Mammary epithelial cell (primary cell): ENCODE measurements at regions not wholly inside any gene's neighbourhood (a gene's known extent, or its start where the extent isn't known, plus 50 kb on each side); places are given as distances from the start of the nearest gene placed in this dataset.

ENCODE experiments used
- EZH2 ChIP-seq: IDR thresholded peaks from 2 replicates; pipeline ENCODE4 v1.6.1; 2012; ENCODE audit warnings: low read length, inconsistent platforms, borderline replicate concordance
- TF ChIP-seq, protein P1 (sequence below), 2 donors: IDR thresholded peaks in 1 of 2; conservative IDR thresholded peaks in 1 of 2; 2 replicates each; pipeline ENCODE4 v1.5.1; 2011 to 2012; ENCODE audit warnings: inconsistent platforms in 2 of 2, low read length in 2 of 2, mild to moderate bottlenecking in 2 of 2, control low read depth in 1 of 2, low read depth in 1 of 2; ENCODE audit not compliant: insufficient read depth in 1 of 2; ENCODE audit errors: extremely low read depth in 1 of 2

DNA sequence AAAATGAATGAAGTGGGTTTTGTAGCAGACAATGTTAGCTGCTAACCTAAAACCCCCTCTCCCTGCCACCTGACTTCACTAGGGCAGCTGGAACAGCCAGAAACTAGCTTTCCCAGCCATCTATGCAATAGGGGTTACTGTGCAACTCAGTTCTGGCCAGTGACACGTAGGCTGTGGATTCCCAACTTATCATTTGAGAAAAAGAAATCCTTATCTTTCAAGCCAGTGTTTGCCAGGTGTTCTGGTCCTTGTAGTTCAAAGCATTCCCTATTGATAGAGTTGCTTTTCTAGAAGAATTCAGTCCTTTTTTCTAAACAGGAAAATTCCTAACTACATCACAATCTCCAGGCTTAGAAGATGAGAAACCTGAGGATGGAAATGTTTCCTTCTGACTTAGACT is 144.5 kb upstream of the ELAC2 start:
- TF ChIP-seq, protein P1, sequence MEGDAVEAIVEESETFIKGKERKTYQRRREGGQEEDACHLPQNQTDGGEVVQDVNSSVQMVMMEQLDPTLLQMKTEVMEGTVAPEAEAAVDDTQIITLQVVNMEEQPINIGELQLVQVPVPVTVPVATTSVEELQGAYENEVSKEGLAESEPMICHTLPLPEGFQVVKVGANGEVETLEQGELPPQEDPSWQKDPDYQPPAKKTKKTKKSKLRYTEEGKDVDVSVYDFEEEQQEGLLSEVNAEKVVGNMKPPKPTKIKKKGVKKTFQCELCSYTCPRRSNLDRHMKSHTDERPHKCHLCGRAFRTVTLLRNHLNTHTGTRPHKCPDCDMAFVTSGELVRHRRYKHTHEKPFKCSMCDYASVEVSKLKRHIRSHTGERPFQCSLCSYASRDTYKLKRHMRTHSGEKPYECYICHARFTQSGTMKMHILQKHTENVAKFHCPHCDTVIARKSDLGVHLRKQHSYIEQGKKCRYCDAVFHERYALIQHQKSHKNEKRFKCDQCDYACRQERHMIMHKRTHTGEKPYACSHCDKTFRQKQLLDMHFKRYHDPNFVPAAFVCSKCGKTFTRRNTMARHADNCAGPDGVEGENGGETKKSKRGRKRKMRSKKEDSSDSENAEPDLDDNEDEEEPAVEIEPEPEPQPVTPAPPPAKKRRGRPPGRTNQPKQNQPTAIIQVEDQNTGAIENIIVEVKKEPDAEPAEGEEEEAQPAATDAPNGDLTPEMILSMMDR (conservative IDR thresholded peaks at IDR 0.05 in 1 of 2, IDR thresholded peaks at IDR 0.05 in 1 of 2; ENCODE audit: extremely low read depth in 1 of 2, insufficient read depth in 1 of 2, low read depth in 1 of 2, low read length in 2 of 2) = no peak
- no peak for TF ChIP-seq EZH2
